GM12891 (cell line): ENCODE measurements at regions not wholly inside any gene's neighbourhood (a gene's known extent, or its start where the extent isn't known, plus 50 kb on each side); places are given as distances from the start of the nearest gene placed in this dataset.

Experiments
- PAX5 ChIP-seq: IDR thresholded peaks from 2 replicates; pipeline ENCODE4 v1.6.1; 2011; ENCODE audit warnings: low read length, moderate library complexity, mild to moderate bottlenecking; ENCODE audit not compliant: insufficient read depth, severe bottlenecking
- POLR2A ChIP-seq: IDR thresholded peaks from 2 replicates; pipeline ENCODE4 v1.6.1; 2011; ENCODE audit warnings: low read depth, low read length, control low read depth
- POLR2AphosphoS5 ChIP-seq: IDR thresholded peaks from 2 replicates; pipeline ENCODE4 v1.6.1; 2011; ENCODE audit warnings: low read depth, low read length, control low read depth
- TAF1 ChIP-seq: IDR thresholded peaks from 2 replicates; pipeline ENCODE4 v1.6.1; 2011; ENCODE audit warnings: low read depth, low read length, control low read depth

- no peak for TF ChIP-seq POLR2A
- no peak for TF ChIP-seq TAF1
- no peak for TF ChIP-seq PAX5
- TF ChIP-seq POLR2AphosphoS5, result no peak
Observed at GRCh38 chr10:78575400-78575799, 493.4 kb upstream of the ZMIZ1 start.
